GM19438 (cell line): ENCODE measurements at regions not wholly inside any gene's neighbourhood (a gene's known extent, or its start where the extent isn't known, plus 50 kb on each side); places are given as distances from the start of the nearest gene placed in this dataset.

ENCODE experiments used
- ATAC-seq: cut with Tn5 transposase; IDR thresholded peaks from one replicate; pipeline ENCODE4 v1.9.1; 2021; ENCODE audit warnings: low read depth; ENCODE audit not compliant: unreplicated experiment

- ATAC-seq, result no peak
Measured at GRCh38 chr15:60204131-60204885, 193.5 kb downstream of the ANXA2 start.

GRCh38 chr15:60208709-60209108 lies 189.1 kb downstream of the ANXA2 start:
- no peak for ATAC-seq

DNA sequence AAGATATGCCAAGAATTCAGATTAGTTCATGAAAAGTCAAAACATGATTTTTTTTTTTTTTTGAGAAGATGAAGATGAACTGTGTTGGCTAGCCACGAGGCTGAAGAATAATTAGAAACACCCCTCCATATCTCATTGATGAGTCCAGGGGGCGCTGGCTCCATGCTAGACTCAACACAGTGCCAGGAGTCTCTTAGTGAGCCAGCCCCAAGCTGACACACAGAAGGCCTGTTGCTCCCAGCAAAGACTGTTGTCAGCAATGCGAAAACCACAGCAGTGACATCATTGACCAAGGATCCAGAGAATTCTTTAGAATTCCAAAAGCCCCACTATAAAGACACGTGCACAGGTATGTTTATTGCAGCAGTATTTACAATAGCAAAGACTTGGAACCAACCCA lies 185.2 kb downstream of the ANXA2 start:
- no peak for ATAC-seq

DNA sequence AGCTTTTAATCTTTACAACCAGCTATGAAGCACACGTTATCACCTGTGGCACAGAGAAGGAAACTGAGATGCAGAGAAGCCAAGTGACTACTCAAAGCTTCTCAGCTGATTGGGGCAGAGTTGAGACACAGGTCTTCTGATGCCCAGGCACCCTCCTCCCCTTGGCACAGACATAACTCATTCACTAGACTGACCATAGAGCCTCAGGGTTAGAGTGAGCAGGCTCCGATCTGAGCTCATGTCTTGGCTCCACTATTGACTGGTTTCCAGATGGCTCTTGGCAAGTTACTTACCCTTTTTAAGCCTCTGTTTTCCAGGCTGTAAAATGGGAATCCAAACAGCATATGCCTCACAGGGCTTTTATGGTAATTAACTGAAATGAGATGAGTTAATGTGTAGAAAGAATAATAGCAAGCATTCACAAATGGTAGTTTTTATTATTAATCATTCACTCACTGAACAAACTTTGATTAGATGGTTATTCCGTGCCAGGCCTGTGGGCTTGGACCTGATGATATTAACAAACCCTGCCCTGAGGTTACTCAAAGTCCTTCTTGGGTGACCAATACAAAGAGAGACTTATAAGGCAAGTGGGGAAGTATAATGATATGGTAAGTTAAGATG lies 184.3 kb downstream of the ANXA2 start:
- ATAC-seq, result no peak

DNA sequence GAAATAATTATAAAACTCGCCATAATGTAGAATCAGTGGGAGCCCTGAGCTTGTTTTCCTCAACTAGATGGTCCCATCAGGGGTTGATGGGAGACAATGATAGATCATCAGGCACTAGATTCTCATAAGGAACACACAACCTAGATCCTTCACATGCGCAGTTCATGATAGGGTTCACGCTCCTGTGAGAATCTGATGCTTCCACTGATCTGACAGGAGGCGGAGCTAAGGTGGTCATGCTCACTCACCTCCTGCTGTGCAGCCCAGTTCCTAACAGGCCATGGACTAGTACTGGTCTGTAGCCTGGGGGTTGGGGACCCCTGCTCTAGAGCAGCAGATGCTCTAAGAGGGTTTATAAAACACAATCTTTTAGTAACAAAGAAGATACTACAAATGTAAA lies 183.6 kb downstream of the ANXA2 start:
- ATAC-seq, result no peak

GRCh38 chr15:60215225-60215963 lies 182.4 kb downstream of the ANXA2 start:
- no peak for ATAC-seq

GRCh38 chr15:60217161-60217560 lies 180.6 kb downstream of the ANXA2 start:
- ATAC-seq, result no peak

DNA sequence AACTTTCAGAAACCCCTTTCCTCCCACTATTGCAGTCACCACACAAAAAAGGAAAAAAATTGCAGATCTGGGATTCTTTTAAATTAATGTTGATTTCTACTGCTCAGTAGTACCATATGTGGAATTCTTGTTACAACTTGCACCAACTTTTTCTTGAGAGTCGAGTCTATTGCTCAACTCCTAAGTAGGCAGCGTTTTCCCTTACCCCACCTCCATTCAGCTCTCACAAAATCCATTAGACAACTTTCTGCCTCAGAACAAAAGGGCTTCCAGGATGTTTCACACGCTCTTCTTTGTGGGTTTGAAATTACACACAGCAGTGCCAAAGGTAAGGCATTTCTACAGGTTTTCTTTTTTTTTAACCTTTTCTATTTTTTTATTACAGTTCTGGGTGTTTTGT lies 179.5 kb downstream of the ANXA2 start:
- no peak for ATAC-seq

DNA sequence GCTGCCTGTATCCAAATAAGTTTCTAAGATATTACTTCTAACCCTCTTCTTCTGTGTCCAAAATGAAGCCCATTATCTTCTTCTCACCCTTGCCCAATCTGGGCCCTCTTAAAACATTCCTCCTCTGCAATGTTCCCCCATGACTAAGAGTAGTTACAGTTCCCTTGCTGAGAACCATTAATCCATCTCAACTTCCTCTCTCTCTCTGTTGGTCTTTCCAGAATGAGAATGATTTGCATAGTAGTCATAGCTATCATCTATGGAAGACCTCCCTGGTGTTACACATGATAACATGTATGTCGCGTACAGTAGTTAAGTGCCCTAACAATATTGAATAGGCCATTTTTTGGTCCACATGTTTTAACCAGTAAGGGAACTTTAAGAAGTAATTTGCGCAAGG lies 177.9 kb downstream of the ANXA2 start:
- ATAC-seq, result no peak

DNA sequence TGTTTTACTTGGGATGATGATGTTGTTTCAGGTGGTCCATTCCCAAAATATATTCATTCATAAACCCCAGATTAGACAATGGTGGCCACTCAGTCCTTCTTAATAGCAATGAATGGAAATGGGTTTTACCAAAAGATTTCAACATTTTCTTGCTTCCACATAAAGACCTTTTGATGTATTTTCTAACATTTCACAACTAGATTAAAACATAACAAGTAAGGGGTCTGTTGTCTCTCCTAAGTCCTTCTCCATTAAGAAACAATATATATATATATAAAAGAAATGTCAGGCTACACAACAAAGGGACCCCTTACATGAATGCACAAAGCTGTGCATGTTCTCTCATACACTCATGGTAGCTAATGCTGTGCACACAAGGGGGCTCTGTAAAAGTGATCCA lies 176.4 kb downstream of the ANXA2 start:
- no peak for ATAC-seq

DNA sequence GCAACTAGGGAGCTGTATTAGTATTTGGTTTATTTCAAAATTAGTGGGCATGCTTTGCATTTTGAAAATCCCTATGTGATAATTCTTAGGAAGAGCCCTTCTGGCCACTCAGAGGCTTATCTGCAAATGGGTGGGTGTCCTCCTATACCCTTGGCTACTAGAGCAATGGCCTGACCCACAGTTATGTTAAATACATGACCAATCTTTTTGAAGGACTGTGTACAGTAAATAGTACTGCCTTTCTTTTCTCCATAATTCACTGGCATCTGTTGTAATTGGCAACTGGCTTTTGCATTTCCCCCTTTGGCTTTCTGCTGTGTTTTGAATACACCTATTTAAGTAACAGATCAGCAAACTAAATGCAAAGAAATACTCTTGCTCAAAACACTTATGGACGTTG lies 175.4 kb downstream of the ANXA2 start:
- no peak for ATAC-seq

DNA sequence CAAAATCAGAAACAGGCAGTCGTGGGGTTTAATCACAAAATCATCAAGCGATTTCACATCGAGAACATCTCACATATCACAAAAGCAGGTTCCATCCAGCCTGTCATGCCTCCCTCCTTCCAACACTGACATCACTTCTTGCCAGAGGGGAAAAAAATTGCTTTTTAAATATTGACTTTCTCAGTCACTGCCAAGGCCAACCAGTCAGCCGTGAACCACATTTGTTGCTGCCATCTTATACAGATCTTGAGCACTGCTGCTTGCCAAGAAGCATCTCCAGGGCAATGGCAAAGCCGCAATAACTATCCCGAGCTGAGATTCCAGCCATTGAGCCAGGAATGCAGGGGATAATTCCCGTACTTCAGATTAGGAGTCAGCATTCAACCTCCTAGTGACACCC lies 174.6 kb downstream of the ANXA2 start:
- no peak for ATAC-seq

DNA sequence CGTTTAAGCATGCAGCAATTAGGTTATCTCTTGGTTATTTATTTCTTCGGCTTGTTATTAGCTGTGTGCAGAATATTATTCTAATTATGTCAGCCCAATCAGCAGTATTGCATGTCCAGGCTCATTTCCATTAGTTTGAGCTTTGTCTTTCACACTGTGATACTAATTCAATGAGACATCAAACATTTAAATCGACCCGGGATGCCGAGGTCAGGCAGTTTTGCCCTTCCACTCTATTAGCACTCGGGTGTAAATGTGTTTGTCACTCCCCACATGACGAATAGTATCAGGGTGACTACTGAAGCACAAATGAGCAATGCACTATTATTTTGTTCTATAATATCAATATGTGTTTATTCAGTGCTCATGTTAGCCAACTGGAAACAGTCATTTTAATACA lies 170.9 kb downstream of the ANXA2 start:
- ATAC-seq, result no peak

GRCh38 chr15:60228101-60228500 lies 169.7 kb downstream of the ANXA2 start:
- no peak for ATAC-seq

DNA sequence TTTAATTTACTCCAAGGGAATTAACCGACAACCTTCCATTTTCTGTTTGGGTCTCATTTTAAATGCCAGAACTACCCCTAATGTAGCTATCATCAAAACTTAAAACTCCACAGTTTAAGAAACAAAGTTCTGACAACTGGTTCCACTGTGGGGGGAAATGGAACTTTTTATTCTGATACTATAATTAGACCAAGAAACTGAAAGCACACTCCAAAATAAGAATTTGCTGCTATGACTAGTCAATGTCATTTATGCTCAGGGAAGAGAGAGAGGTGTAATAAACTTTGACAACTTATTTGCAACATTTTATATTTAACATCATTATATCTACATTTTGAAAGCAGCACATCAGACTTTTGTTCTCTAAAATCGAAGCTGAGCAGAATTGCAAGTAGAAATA lies 169.2 kb downstream of the ANXA2 start:
- ATAC-seq, result no peak

- no peak for ATAC-seq
Measured at GRCh38 chr15:60235951-60236710, 161.7 kb downstream of the ANXA2 start.

DNA sequence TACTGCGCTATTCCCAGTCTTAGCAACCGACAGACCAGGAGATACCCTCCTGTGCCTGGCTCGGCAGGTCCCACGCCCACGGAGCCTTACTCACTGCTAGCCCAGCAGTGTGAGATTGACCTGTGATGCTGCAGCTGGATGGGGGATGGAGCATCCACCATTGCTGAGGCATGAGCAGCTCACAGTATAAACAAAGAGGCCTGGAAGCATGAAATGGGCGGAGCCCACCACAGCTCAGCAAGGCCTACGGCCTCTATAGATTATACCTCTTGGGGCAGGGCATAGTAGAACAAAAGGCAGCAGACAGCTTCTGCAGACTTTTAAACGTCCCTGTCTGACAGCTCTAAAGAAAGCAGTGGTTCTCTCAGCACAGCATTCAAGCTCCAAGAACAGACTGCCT lies 160.3 kb downstream of the ANXA2 start:
- ATAC-seq, result no peak

DNA sequence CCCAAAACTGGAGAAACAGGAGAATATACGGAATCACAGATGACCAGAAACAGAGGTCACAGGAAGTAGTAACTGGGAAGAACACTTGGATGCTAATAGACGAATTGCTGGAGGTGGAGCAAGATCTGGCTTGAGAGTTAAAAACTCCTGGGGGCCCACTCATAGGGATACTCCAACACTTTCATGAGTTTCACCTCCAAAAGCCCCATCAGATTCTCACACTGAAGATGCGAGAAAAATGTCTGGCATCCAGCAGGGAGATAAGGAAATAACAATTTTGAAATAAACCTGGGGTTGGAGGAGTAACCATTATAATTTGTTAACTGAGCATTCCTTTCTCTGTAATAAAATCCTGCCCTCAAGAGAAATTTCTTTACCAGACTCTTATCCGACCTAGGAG lies 154.0 kb downstream of the ANXA2 start:
- ATAC-seq, result no peak

GRCh38 chr15:60244813-60245212 lies 153.0 kb downstream of the ANXA2 start:
- no peak for ATAC-seq

GRCh38 chr15:60250316-60250715 lies 147.5 kb downstream of the ANXA2 start:
- no peak for ATAC-seq
